WTC11 (cell line): ENCODE measurements at regions not wholly inside any gene's neighbourhood (a gene's known extent, or its start where the extent isn't known, plus 50 kb on each side); places are given as distances from the start of the nearest gene placed in this dataset.

Experiments used
- ATAC-seq: fragments of 200-7000 bp; cut with Tn5 transposase; 2 replicates; pipeline ENCODE4 v1.10.0; 2021; ENCODE audit warnings: mild to moderate bottlenecking, moderate library complexity
- CTCF ChIA-PET: fragments of 300-600 bp; sonication (Branson Sonifier 250); formaldehyde crosslinking; loops from one replicate; lab custom pipeline; 2021; ENCODE audit warnings: antibody characterized with exemption; lab: Charles Lee
- POLR2A ChIA-PET: fragments of 350-600 bp; sonication (Branson Sonifier 250); formaldehyde crosslinking; loops from one replicate; lab custom pipeline; 2021; ENCODE audit warnings: antibody characterized with exemption; lab: Charles Lee
- DNase-seq: peaks from one replicate; pipeline ENCODE4 v3.0.0; 2021; ENCODE audit warnings: low spot score
- H3K27ac Mint-ChIP-seq: 2 replicates; pipeline ENCODE4 v1.8.0; 2021; ENCODE audit warnings: mixed read lengths
- H3K27me3 Mint-ChIP-seq: 2 replicates; pipeline ENCODE4 v1.8.0; 2021; ENCODE audit warnings: low read depth, mild to moderate bottlenecking, moderate library complexity, mixed read lengths
- H3K36me3 Mint-ChIP-seq: 2 replicates; pipeline ENCODE4 v1.8.0; 2021; ENCODE audit warnings: mixed read lengths
- H3K4me1 Mint-ChIP-seq: 2 replicates; pipeline ENCODE4 v1.8.0; 2022; ENCODE audit warnings: mixed read lengths
- H3K4me3 Mint-ChIP-seq: 2 replicates; pipeline ENCODE4 v1.8.0; 2021; ENCODE audit warnings: mild to moderate bottlenecking, moderate library complexity, mixed read lengths
- H3K9me3 Mint-ChIP-seq: 2 replicates; pipeline ENCODE4 v1.8.0; 2021; ENCODE audit warnings: mixed read lengths
- E2F4 ChIP-seq: sonication (generic); formaldehyde crosslinking; IDR thresholded peaks from 2 replicates; pipeline ENCODE4 v1.8.1; 2022; ENCODE audit warnings: low read depth, mild to moderate bottlenecking, moderate library complexity, missing genetic modification reagents, borderline replicate concordance
- ERG ChIP-seq: fragments of 250-450 bp; sonication (Bioruptor Pico); IDR thresholded peaks from 2 replicates; pipeline ENCODE4 v1.8.0; 2021; ENCODE audit warnings: mild to moderate bottlenecking
- FOXK1 ChIP-seq: sonication (generic); formaldehyde crosslinking; IDR thresholded peaks from 2 replicates; pipeline ENCODE4 v1.8.0; 2022; ENCODE audit warnings: mild to moderate bottlenecking, moderate library complexity, missing genetic modification reagents
- FOXP4 ChIP-seq: sonication (generic); formaldehyde crosslinking; IDR thresholded peaks from 2 replicates; pipeline ENCODE4 v1.8.0; 2022; ENCODE audit warnings: mild to moderate bottlenecking, missing genetic modification reagents
- JUN ChIP-seq: sonication (generic); formaldehyde crosslinking; IDR thresholded peaks from 2 replicates; pipeline ENCODE4 v1.8.0; 2023; ENCODE audit warnings: mild to moderate bottlenecking, missing genetic modification reagents
- NFYB ChIP-seq: sonication (generic); formaldehyde crosslinking; conservative IDR thresholded peaks from 2 replicates; pipeline ENCODE4 v1.8.0; 2022; ENCODE audit warnings: low read depth, missing genetic modification reagents
- PREB ChIP-seq: sonication (generic); formaldehyde crosslinking; IDR thresholded peaks from 2 replicates; pipeline ENCODE4 v1.8.1; 2022; ENCODE audit warnings: mild to moderate bottlenecking, missing genetic modification reagents, moderate library complexity, borderline replicate concordance
- RELA ChIP-seq: sonication (generic); formaldehyde crosslinking; IDR thresholded peaks from 2 replicates; pipeline ENCODE4 v1.8.1; 2022; ENCODE audit warnings: missing genetic modification reagents, mild to moderate bottlenecking, borderline replicate concordance
- STAT6 ChIP-seq: sonication (generic); formaldehyde crosslinking; conservative IDR thresholded peaks from 2 replicates; pipeline ENCODE4 v1.8.1; 2023; ENCODE audit warnings: mild to moderate bottlenecking, low read depth, missing genetic modification reagents, moderate library complexity
- TEAD4 ChIP-seq: sonication (generic); formaldehyde crosslinking; IDR thresholded peaks from 2 replicates; pipeline ENCODE4 v1.8.0; 2022; ENCODE audit warnings: mild to moderate bottlenecking, missing genetic modification reagents
- ZNF396 ChIP-seq: fragments of 250-450 bp; sonication (Bioruptor Pico); IDR thresholded peaks from 2 replicates; pipeline ENCODE4 v1.8.0; 2021; ENCODE audit warnings: mild to moderate bottlenecking, moderate library complexity, borderline replicate concordance
- ZNF423 ChIP-seq: fragments of 250-450 bp; sonication (Bioruptor Pico); IDR thresholded peaks from 2 replicates; pipeline ENCODE4 v2.1.2; 2022; ENCODE audit warnings: mild to moderate bottlenecking, moderate library complexity
- ZSCAN18 ChIP-seq: fragments of 250-450 bp; sonication (Bioruptor Pico); IDR thresholded peaks from 2 replicates; pipeline ENCODE4 v2.1.2; 2022; ENCODE audit warnings: mild to moderate bottlenecking, moderate library complexity

- H3K4me3 Mint-ChIP-seq = no peak overlapping the region
- no peak overlapping the region for H3K27ac Mint-ChIP-seq
- H3K4me1 Mint-ChIP-seq = peaks cover 9% of the 10 kb centered on the region
- DNase-seq (no peak), ATAC-seq (no peak)
- TF ChIP-seq ERG (CRISPR knock-in tag) = no peak
- TF ChIP-seq FOXK1 (CRISPR knock-in tag) = no peak
- no peak for TF ChIP-seq TEAD4 (CRISPR knock-in tag)
- no peak for TF ChIP-seq PREB (CRISPR knock-in tag)
- no peak for TF ChIP-seq ZNF423 (CRISPR knock-in tag)
- no peak for TF ChIP-seq ZSCAN18 (CRISPR knock-in tag)
- no peak for TF ChIP-seq RELA (CRISPR knock-in tag)
- no peak for TF ChIP-seq NFYB (CRISPR knock-in tag)
- no peak for TF ChIP-seq E2F4
- TF ChIP-seq JUN = no peak
- no peak for TF ChIP-seq ZNF396 (CRISPR knock-in tag)
- ChIA-PET CTCF (no interaction called here), POLR2A (interaction anchor here (0.6 kb wide), 1 partner anchor 174 kb away, joined by 5 read pairs; no protein-coding TSS in a partner anchor)
- H3K27me3 Mint-ChIP-seq = no peaks in the 10 kb centered on the region; the same call in 1 of the 2 replicates
- H3K9me3 Mint-ChIP-seq = peaks cover 10% of the 10 kb centered on the region
- H3K36me3 Mint-ChIP-seq = no peaks in the 10 kb centered on the region
These were observed 163.4 kb upstream of the SPACA1 start for GRCh38 chr6:87884203-87884602.

GRCh38 chr6:87881342-87881895 is 166.2 kb upstream of the SPACA1 start:
- peaks cover 10% of the 10 kb centered on the region for H3K9me3 Mint-ChIP-seq
- ChIA-PET CTCF (no interaction called here), POLR2A (no interaction called here)
- H3K4me1 Mint-ChIP-seq = no peaks in the 10 kb centered on the region
- H3K27ac Mint-ChIP-seq = no peak overlapping the region
- TF ChIP-seq STAT6 (no peak), RELA (CRISPR knock-in tag) (no peak), FOXP4 (CRISPR knock-in tag) (no peak)
- H3K4me3 Mint-ChIP-seq = no peak overlapping the region
- no peak for ATAC-seq
- no peaks in the 10 kb centered on the region; the same call in 1 of the 2 replicates for H3K27me3 Mint-ChIP-seq
- no peak for DNase-seq
- no peaks in the 10 kb centered on the region for H3K36me3 Mint-ChIP-seq
